Ovary (tissue), 3 donors: ENCODE measurements at regions not wholly inside any gene's neighbourhood (a gene's known extent, or its start where the extent isn't known, plus 50 kb on each side); places are given as distances from the start of the nearest gene placed in this dataset.

Experiments
- CTCF ChIP-seq, 3 donors: fragments of 450-650 bp in 2 of 3; fragments of 200-600 bp in 1 of 3; IDR thresholded peaks; one replicate each; pipeline versions ENCODE4 v1.5.1 to v1.8.0; 2016 to 2022; ENCODE audit warnings: antibody characterized with exemption in 3 of 3, mild to moderate bottlenecking in 1 of 3
- EP300 ChIP-seq: sonication (generic); formaldehyde crosslinking; IDR thresholded peaks from one replicate; pipeline ENCODE4 v1.6.1; 2017; ENCODE audit warnings: antibody characterized with exemption
- POLR2A ChIP-seq: fragments of 450-650 bp; IDR thresholded peaks from one replicate; pipeline ENCODE4 v1.6.1; 2017; ENCODE audit warnings: antibody characterized with exemption, mild to moderate bottlenecking, moderate library complexity
- donor health status: DM: no; HTN: no; CAD: no.

DNA sequence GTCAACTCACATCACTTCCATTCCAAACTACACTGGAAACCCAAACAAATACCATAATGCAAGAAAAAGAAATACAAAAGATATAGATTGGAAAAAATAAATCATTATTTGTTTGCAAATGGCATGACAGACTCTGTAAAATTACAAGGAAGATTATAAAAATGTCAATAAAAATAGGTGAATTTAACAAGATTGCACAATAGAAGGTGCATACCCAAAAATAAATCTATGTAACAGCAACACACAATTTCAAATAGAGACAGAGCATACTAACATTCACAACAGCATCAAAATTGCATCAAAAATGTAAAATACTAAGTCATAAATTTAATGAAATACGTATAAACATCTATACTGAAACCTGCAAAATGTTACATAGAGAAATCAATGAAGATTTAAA lies 1140.0 kb upstream of the GJE1 start:
- TF ChIP-seq POLR2A (no peak), CTCF (IDR thresholded peaks at IDR 0.05) (no peak), EP300 (no peak)
